NCI-H460 (cell line): ENCODE measurements at regions not wholly inside any gene's neighbourhood (a gene's known extent, or its start where the extent isn't known, plus 50 kb on each side); places are given as distances from the start of the nearest gene placed in this dataset.

Experiments
- DNase-seq: peaks from one replicate; pipeline ENCODE4 v3.0.0-alpha.2; 2016; ENCODE audit warnings: low read depth; ENCODE audit errors: extremely low read depth

DNA sequence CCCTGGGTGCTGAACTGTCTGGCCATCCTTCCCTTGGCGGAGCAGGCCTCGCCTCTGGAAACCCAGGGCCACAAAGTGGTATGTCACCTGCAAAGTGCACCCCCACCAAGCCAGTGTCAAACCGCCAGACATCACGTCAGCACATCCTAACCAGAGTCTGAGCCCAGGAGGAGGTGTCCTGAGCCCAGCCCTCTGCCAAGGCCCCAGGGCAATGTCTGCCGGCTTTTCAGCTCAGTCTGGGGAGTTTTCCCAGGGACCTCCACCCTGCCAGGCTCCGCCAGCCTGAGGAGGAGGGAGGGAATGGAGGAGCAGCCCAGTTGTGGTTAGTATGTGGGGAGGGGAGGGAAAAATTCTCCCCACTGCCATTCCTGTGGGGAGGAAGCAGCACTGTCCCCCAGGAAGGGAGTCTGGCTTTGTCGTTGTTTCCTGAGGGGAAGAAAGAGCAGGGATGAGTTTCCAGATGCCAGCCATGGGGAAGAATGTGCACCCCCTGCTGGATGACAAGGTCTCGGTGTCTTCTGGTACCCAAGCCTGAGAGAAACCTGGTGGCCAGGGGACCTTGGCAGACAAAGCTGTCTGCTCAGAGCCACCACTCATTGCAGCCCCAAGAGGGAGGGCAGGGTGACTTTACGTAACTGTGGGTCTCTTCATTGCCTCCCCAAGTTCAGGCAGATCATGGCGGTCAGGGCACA, 81.4 kb upstream of the CD82 start:
- no peak for DNase-seq

DNA sequence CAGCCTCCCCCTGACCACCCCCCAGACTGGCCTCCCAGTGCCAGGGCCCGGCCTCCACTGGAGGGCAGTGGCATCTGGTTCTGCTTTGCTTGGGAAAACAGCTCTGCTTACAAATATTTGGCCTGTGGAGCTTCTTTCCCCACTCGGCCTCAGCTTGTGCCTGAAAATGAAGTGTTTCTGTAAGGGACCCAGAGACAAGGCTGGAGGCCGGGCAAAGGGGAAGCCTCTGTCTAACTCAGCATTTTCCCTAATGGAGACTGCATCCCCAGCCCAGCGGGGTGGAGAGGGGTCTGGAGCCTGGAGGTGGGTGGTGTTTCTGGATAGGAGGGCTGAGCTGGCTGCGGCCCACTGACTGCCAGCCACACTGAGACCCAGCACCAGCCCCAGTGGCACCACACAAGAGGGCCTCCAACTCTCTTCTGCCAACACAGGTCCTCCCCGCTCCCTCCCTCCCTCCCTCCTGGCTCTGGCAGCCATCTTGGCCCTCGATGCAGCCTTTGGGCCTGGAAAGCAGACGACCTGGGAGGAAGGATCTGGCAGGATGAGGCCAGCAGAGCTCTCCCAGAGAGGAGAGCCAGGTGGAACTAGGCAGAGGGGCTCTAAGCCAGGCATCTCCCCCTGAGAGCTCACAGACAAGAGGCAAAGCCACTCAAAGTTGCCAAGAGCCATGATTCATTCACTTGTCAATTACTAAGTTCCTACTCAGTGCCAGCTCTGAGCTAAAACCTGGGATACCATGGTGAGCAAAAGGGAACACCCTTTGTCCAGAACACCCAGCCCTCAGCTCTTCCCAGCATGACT, 77.1 kb upstream of the CD82 start:
- no peak for DNase-seq

DNA sequence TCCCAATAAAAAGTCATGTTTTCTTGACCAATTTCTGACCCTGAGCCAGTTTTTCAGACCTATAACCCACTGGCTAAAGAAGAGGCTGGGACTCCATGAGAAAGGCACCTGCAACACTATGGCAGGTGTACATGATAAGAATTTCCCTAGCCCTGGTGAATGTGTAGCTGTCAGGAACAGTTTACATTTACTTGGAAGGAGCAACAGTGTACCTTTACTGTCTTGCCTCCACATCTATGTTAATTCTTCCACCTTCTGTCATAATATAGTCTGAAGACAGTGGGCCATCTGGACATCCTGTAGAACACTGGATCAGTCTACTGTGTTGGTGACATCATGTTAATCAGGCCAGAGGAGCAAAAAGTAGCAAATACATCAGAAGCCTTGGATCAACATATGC, 72.1 kb upstream of the CD82 start:
- DNase-seq, result no peak

DNA sequence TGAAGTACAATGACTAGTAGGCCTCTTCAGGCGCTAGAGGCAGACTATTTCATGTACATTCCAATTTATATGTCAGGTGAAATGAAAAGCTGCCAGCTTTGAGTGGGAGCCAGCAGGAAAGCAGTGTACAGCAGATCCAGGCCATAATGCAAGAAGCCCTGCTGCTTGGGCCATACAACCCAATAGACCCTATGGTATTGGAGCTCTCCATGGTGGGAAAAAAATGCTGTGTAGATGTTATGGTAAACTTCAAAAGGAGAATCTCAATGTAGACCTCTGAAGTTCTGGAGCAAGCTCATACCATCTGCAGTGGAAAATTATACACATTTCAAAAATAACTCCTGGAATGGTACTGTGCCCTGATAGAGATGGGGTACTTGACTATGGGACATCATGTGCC, 71.5 kb upstream of the CD82 start:
- no peak for DNase-seq

DNA sequence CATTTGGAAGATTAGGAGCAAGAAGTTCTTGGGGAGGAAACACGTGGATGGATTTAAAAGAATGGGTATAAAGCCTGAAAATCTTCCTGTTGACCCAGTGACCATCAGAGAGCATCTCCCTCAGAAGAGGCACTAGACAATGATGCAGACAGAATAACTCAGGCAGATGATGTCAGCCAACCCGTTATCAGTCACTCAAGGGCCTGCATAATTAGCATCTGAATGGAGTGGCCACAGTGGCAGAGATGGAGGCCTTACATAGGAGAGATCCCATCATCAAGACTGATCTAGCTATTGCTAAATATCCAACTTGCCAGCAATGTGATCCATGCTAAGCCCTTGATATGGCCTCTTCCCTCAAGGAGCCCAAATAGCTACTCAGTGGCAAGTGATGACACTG, 70.7 kb upstream of the CD82 start:
- DNase-seq, result no peak

DNA sequence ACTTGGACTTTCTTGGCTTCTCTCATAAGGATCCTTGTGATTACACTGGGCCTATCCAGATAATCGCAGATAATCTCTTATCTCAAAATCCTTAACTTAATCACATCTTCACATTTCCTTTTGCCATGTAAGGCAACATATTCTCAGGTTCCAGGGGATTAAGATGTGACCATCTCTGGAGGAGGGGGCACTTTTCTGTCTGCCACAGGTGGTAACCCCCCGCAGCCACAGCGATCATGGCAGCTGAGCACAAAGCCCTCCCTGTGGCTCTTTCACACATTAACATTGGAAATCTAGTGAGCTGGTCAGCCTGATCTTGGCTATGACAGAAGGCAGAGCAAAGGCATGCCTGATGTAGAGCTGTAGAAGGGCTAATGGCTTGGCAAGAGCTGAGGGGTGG, 69.1 kb upstream of the CD82 start:
- no peak for DNase-seq

DNA sequence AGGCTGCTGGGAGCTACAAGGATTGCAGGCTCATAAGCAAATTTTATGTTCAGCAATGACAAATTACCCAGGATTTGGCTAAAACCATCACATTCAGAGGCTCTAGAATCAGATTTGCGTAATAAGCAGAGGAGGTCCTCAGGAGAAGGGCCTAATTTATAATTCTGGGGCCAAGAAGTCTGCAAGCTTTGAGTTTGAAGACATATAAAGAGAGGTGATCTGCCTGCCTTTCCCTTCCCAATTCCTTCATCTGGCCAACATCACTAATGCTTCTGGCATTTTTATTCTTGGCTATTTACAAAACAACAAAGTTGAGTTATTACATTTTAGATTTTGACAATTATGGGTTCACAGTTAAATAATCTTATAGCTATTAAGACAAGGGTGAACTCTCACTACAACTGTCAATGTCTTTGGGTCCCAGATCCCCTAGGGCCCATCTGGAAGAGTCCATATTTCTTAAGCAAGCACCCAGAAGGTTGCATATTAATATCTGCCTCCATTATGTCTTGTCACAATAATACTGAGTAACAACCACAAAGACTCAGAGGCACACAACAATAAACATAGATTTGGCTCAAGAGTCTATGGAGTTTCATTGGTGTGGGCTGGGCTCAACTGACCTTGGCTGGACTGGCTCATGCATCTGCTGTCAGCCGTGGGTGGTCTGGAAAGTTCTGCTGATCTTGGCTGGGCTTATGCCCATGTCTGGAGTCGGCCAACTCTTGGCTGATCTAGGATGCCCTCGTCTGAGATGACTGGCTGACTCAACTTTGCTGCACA, 67.2 kb upstream of the CD82 start:
- DNase-seq, result no peak

DNA sequence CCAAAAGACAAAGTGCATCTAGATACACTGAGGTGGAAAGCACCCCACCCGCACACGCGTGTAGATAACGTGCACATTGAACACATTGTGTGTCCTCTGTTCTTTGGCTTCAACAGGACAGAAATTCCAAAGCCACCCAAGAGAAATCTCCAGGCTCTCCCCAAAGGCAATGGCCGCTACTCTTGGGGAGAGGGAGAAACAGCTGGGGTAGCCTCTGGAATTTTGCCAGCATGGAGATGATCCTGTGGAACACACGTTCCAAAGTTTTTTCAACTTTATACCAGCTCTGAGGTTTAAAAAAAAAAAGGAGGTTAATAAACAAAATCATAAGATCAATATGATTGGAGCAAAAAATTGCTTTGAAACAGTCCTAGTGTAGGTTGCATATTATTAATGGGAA, 63.0 kb upstream of the CD82 start:
- no peak for DNase-seq

DNA sequence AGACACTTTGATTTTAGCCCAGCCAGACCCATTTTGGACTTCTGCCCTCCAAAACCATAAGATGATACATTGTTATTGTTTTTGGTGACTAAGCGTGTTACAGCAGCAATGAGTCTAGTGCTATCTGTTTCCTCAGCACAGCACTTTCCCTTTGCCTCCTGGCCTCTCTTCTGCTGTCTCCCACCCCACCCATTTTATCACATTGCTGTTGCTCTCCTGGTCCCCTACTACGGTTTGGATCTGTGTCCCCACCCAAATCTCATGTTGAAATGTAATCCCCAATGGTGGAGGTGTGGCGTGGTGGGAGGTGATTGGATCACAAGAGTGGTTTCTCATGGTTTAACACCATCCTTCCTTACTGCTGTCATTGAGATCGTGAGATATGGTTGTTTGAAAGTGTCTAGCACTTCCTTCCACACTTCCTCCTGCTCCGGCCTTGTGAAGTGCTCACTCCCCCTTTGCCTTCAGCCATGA, 59.8 kb upstream of the CD82 start:
- DNase-seq, result no peak

DNA sequence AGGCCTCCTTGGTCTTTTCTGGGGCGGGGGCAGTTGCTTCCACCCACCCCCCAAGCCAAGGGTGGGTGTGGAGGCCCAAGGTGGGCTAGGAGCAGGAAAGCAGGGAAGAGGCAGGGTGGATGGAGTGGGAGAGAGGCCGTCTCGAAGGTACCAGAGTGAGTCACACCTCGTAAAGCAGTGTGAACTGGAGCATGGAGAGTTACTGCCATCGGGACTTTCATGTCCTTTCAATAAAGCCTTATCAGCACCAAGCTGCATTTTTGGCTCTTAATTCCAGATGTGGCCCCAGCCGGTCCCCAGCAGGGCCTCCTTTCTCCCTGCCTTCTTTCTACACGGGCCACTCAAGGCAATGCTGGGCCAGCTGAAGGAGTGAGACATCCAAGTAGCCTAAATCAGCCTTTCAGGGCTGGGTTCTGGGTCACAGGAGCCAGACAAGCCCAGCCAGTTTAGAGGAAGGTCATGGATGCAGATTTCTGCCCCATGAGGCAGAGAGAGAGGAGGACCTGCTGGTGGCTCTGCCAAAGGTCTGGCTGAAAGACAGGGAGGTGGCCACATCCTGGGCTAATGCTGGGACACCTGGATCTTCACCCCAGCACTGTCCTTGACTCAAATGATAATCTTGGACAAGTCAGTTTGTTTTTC, 59.0 kb upstream of the CD82 start:
- DNase-seq, result no peak

DNA sequence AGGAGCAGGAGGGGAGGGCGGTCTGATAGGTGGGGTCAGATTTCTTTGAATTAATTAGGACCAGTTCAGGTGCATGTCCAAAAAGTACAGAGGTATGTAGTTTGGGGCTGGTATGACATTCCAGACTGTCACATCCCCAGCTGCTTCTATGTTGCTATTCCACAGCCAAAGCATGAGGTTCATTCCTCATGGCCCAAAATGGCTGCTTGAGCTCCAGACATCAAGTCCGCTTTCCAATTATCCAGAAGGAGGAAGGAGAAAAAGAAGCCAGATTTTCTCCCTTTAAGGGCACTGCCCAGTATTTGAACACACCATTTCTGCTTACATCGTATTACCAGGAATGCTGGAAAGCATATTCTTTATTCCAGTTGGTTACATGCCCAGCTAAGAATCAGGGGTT, 58.0 kb upstream of the CD82 start:
- no peak for DNase-seq

DNA sequence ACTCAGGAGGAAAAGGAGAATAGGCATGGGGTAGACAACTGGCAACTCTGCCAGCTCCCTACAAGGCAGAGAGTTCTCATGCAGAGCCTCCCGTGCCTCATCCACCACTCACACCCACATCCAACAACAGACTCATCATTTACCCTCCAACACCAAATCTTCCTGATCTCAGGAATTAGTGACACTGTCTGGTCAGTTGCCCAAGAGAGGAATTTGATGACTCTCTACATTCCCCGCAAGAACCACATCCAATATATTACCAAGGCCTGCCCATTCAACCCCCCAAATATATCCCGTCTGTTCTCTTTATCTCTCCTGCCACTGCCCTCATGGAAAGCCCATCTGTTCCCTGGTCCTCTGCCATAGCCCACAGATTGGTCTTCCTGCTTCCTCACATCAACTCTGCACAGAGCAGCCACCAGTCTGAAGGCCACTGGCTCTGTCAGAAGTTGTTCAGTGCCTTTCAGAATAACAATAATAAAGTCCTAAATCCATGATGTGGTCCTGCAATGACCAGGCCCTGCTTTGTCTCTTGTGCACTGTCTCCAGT, 57.5 kb upstream of the CD82 start:
- DNase-seq, result no peak

DNA sequence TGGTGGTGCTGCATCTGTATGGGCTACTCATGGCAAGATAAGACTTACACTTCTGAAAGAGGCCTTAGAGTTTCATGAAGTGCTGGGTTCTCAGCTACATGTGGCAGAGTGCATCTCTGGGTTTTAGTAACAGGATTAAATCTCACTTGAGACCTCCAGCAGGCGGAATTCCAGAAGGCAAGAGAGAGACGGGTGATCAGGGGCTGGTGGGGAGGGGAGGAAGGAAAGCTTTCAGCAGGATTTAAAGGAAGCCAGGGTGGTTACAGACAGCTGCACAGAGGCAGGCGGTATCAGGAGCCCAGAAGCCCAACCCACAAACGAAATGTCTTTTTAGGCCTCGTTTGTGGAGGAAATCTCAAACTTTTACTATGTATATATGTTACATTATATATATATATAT, 56.2 kb upstream of the CD82 start:
- DNase-seq, result no peak

DNA sequence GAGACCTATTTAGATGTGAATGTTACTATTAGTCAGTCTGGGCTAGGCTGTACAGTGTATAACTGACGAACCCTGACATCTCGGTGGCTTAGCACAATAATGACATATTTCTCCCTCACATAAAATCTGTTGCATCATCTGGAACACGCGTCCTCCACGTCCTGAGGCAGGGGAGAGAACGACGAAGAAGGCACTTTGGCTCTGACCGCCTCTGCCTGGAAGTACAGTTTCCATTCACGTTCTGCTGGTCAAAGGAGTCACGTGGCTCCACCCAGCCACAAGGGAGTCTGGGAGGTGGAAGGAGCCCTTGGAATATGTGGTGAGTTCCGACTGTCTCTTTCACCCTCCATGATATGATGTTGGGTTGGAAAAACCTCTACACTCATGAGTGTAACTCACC, 55.1 kb upstream of the CD82 start:
- peak; percentile 20 for DNase-seq

DNA sequence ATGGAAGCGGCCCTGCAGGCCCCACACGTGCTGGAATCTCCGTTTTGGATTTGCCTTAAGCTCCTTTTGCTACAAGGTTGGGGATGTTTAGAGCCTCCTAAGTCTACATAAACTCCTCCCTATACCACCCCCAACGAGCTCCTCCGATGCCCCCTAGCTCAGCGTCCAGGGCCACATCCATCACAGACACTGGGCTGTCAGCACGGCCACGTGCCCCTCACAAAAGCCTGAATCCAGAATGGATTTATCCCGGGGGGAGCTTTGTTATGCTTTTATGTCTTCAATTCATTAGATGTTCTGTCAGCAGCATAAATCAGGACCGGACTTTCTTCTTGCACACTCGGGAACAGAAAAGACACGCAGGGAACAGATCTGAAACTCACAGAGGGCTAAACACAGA, 52.6 kb upstream of the CD82 start:
- no peak for DNase-seq

DNA sequence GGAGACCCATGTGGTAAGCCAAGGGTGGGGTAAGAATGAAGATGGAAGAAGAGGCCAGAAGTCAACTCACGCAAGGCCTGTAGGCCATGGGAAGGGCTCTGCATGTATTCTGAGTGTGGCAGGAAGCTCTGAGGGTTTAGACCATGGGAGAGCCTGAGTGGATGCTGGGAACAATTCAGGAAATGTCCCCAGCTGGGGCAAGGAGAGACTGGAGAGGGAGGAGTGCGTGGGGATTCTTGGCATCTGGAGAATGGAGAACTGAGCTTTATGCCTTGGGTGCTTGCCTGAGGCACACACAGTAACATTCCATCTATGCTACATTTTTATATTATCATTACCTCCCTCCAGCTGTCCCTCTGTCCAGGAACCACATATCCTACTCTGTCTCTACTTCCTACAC, 50.4 kb upstream of the CD82 start:
- no peak for DNase-seq
